Mucosa of stomach (tissue), 1 donor: ENCODE measurements at regions not wholly inside any gene's neighbourhood (a gene's known extent, or its start where the extent isn't known, plus 50 kb on each side); places are given as distances from the start of the nearest gene placed in this dataset.

Experiments
- H3K27me3 ChIP-seq: one replicate; pipeline ENCODE4 v1.7.0; 2013; ENCODE audit warnings: mild to moderate bottlenecking, low read length; ENCODE audit not compliant: control insufficient read depth, insufficient read depth
- H3K36me3 ChIP-seq: one replicate; pipeline ENCODE4 v1.7.0; 2013; ENCODE audit warnings: low read length; ENCODE audit not compliant: control insufficient read depth, insufficient read depth
- H3K4me1 ChIP-seq: one replicate; pipeline ENCODE4 v1.7.0; 2013; ENCODE audit warnings: mild to moderate bottlenecking, low read length; ENCODE audit not compliant: control insufficient read depth, insufficient read depth
- H3K4me3 ChIP-seq: one replicate; pipeline ENCODE4 v1.7.0; 2013; ENCODE audit warnings: low read length
- H3K9ac ChIP-seq: one replicate; pipeline ENCODE4 v1.7.0; 2013; ENCODE audit warnings: mild to moderate bottlenecking, low read length, moderate library complexity
- H3K9me3 ChIP-seq: one replicate; pipeline ENCODE4 v1.7.0; 2013; ENCODE audit warnings: mild to moderate bottlenecking, low read length, moderate library complexity; ENCODE audit not compliant: control insufficient read depth
- donor health status: Pancreatic carcinoma.

DNA sequence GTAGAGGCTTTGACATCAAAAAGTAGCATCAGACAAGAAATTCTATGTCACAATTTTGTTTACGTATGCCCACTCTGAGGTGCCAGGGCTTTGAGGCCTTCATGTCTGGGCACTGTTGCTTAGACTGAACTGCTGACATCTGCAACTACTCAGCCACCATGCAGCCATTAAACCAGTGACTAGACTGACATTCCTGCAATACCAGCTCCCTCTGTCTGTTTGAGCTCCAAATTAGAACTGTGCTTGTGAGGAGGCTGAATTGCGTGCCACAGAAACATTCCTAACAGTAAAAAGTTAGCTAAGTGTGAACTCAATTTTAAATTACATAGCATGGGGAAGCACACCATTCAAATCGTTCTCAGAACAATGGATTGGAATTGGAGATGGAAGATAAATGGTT lies 163.2 kb downstream of the INSIG2 start:
- H3K9me3 ChIP-seq, result no peaks in the 10 kb centered on the region
- no peaks in the 10 kb centered on the region for H3K4me1 ChIP-seq
- H3K27me3 ChIP-seq, result no peaks in the 10 kb centered on the region
- H3K4me3 ChIP-seq, result no peak overlapping the region
- H3K9ac ChIP-seq, result no peak overlapping the region
- no peaks in the 10 kb centered on the region for H3K36me3 ChIP-seq

DNA sequence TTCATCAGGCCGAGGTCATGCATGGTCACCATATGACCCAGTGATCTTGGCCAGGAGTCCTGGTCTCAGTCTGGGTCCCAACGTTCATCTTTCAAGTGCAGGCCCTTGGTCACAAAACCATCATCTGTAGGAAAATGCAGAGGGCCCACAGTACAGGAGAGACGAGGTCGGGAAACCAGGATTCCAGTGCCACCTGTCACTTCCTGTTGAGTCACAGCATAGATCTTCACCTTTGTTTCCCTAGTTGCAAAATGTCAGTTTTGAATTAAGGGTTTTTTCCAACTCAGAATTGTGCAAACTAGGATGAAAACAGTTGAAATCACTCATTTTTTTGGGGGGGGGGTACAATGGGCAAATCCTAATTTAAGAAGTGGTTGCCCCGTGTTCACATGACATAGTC lies 162.2 kb downstream of the INSIG2 start:
- no peaks in the 10 kb centered on the region for H3K36me3 ChIP-seq
- no peak overlapping the region for H3K4me3 ChIP-seq
- H3K27me3 ChIP-seq, result no peaks in the 10 kb centered on the region
- H3K9ac ChIP-seq, result no peak overlapping the region
- no peaks in the 10 kb centered on the region for H3K4me1 ChIP-seq
- no peaks in the 10 kb centered on the region for H3K9me3 ChIP-seq

- H3K4me3 ChIP-seq, result no peak overlapping the region
- H3K27me3 ChIP-seq, result no peaks in the 10 kb centered on the region
- H3K9ac ChIP-seq, result no peak overlapping the region
- H3K36me3 ChIP-seq, result no peaks in the 10 kb centered on the region
- no peaks in the 10 kb centered on the region for H3K4me1 ChIP-seq
- no peaks in the 10 kb centered on the region for H3K9me3 ChIP-seq
Measured at GRCh38 chr2:118250001-118250400, 161.7 kb downstream of the INSIG2 start.

- Histone ChIP-seq H3K36me3 (no peaks in the 10 kb centered on the region), H3K9ac (no peak overlapping the region), H3K4me1 (no peaks in the 10 kb centered on the region), H3K4me3 (no peak overlapping the region), H3K9me3 (no peaks in the 10 kb centered on the region), H3K27me3 (no peaks in the 10 kb centered on the region)
Measured at GRCh38 chr2:118249531-118249930, 161.3 kb downstream of the INSIG2 start.

DNA sequence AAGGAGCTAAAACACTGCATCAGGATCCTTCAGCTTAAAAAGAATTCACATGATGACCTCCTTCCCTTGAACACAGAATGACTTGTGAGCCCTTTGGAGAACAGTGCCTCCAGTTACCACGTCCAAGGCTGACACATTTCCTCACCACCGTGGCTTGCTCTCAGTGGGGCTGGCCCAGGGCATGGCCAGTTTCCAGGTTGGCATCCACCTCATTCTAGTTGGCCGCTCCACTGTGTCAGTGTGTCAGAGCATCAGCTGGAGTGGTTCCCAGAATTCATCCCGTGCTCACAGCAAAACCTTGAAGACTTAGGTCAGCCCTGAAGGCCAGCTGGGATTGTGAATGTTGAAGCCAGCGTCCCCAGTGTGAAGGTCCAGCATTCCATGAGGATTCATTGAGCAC lies 158.5 kb downstream of the INSIG2 start:
- Histone ChIP-seq H3K36me3 (no peaks in the 10 kb centered on the region), H3K27me3 (no peaks in the 10 kb centered on the region), H3K9ac (no peak overlapping the region), H3K4me3 (no peak overlapping the region), H3K4me1 (no peaks in the 10 kb centered on the region), H3K9me3 (no peaks in the 10 kb centered on the region)

- H3K9ac ChIP-seq, result no peak overlapping the region
- H3K4me1 ChIP-seq, result no peaks in the 10 kb centered on the region
- no peaks in the 10 kb centered on the region for H3K27me3 ChIP-seq
- H3K36me3 ChIP-seq, result no peaks in the 10 kb centered on the region
- no peak overlapping the region for H3K4me3 ChIP-seq
- H3K9me3 ChIP-seq, result no peaks in the 10 kb centered on the region
Measured at GRCh38 chr2:118246079-118246478, 157.8 kb downstream of the INSIG2 start.

- Histone ChIP-seq H3K4me1 (no peaks in the 10 kb centered on the region), H3K9ac (no peak overlapping the region), H3K9me3 (no peaks in the 10 kb centered on the region), H3K36me3 (no peaks in the 10 kb centered on the region), H3K27me3 (no peaks in the 10 kb centered on the region), H3K4me3 (no peak overlapping the region)
Measured at GRCh38 chr2:118244686-118245085, 156.4 kb downstream of the INSIG2 start.

GRCh38 chr2:118243031-118243430 lies 154.8 kb downstream of the INSIG2 start:
- Histone ChIP-seq H3K9ac (no peak overlapping the region), H3K27me3 (no peaks in the 10 kb centered on the region), H3K4me3 (no peak overlapping the region), H3K36me3 (no peaks in the 10 kb centered on the region), H3K4me1 (no peaks in the 10 kb centered on the region), H3K9me3 (no peaks in the 10 kb centered on the region)

DNA sequence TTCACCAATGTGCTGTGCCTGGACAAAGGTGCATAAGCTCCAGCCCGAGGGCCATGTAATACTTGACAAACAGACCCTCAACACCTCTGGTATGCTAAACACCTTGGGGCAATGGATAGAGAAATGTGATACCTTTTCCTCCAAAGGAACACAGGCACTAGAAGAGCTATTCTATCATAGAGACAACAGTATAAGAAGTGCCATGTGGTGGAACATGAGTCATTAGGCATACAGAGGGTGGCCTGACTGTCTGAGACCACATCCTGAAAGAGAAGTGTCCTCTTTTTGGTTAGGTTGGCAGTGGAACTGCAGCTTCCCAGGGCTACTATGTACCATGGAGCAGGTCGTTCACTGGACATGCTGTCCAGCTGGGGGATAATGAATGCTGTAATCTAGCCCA lies 153.9 kb downstream of the INSIG2 start:
- Histone ChIP-seq H3K4me1 (no peaks in the 10 kb centered on the region), H3K27me3 (no peaks in the 10 kb centered on the region), H3K9ac (no peak overlapping the region), H3K36me3 (no peaks in the 10 kb centered on the region), H3K4me3 (no peak overlapping the region), H3K9me3 (no peaks in the 10 kb centered on the region)

DNA sequence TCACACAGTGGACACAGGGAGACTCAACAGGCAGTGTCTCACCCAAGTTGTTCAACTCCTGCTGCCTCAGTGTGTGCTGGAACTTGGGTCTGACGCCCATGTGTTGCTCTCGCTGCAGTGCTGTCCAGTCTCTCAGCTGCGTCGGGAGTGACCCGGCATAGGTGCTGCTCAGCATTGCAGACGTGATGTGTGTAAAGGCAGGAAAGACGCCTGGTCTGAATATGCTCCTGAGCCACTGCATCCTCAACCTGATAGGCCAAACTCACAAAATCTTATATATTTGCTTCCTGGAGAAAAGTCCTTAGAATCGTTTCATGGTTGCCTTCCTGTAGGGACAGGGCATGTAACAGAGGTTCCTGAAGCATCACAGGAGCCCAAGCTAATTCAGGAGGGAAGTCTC lies 152.9 kb downstream of the INSIG2 start:
- no peaks in the 10 kb centered on the region for H3K4me1 ChIP-seq
- H3K4me3 ChIP-seq, result no peak overlapping the region
- H3K9me3 ChIP-seq, result no peaks in the 10 kb centered on the region
- no peaks in the 10 kb centered on the region for H3K36me3 ChIP-seq
- no peak overlapping the region for H3K9ac ChIP-seq
- no peaks in the 10 kb centered on the region for H3K27me3 ChIP-seq

DNA sequence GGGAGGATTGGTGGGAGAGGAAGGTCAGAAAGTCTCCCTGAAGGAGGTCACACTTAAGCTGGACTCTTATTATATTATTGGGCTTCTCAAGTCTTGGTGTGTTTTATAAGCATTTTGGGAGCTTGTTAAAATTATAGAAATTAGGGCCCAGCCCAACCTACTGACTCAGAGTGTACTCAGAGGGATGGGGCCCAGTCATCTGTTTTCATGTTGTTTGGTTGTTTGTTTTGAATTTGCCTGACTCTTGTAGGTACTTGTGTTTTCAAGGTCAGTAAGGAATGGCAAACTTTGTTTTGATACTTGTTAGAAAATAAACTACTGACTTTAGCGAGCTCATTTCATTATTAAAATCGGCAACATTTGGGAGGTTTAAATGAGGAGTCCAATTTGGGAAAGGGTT lies 152.0 kb downstream of the INSIG2 start:
- Histone ChIP-seq H3K4me3 (no peak overlapping the region), H3K9me3 (no peaks in the 10 kb centered on the region), H3K27me3 (no peaks in the 10 kb centered on the region), H3K36me3 (no peaks in the 10 kb centered on the region), H3K9ac (no peak overlapping the region), H3K4me1 (no peaks in the 10 kb centered on the region)

DNA sequence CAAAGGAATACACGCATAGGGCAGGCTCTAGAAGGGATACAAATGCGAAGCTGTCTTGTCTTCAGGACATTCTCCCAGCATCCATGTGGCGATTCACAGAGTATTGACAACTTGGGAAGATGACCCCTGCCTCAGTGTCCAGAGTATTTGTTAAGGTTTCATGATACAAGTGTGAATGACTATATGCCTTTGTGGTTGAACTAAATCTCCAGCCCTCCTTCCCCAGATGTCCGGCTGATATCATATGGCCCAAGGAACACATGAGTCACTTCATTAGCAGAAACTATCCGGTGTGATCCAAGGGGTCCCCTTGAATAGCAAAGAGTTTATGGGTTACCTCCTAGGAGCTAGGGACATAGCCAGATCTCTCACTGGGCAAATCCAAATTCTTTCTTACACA lies 151.0 kb downstream of the INSIG2 start:
- H3K27me3 ChIP-seq, result no peaks in the 10 kb centered on the region
- no peaks in the 10 kb centered on the region for H3K9me3 ChIP-seq
- H3K4me3 ChIP-seq, result no peak overlapping the region
- H3K9ac ChIP-seq, result no peak overlapping the region
- H3K4me1 ChIP-seq, result no peaks in the 10 kb centered on the region
- H3K36me3 ChIP-seq, result no peaks in the 10 kb centered on the region

DNA sequence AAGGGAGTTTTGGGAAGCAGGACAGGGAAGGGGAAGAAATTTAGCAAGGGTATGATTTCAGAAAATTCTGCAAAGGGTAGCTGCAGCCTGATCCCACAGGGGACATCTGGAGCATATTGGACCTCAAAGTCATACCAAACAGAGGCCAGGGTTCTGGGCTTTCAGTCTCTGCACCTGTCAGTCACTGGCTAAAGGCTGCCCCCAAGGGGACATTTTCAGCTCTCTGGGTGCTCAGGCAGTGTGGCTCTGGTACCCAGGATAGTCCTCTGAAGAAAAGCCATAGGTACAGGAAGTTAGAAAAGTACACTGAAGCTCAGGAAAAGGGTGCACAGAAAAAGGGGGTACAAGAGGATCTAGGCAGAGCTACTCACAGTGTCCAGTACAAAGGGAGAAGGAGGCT lies 149.2 kb downstream of the INSIG2 start:
- no peaks in the 10 kb centered on the region for H3K27me3 ChIP-seq
- H3K4me3 ChIP-seq, result no peak overlapping the region
- no peak overlapping the region for H3K9ac ChIP-seq
- H3K4me1 ChIP-seq, result no peaks in the 10 kb centered on the region
- no peaks in the 10 kb centered on the region for H3K36me3 ChIP-seq
- H3K9me3 ChIP-seq, result no peaks in the 10 kb centered on the region
